ENCODE measurements at regions not wholly inside any gene's neighbourhood (a gene's known extent, or its start where the extent isn't known, plus 50 kb on each side); places are given as distances from the start of the nearest gene placed in this dataset.

DNA sequence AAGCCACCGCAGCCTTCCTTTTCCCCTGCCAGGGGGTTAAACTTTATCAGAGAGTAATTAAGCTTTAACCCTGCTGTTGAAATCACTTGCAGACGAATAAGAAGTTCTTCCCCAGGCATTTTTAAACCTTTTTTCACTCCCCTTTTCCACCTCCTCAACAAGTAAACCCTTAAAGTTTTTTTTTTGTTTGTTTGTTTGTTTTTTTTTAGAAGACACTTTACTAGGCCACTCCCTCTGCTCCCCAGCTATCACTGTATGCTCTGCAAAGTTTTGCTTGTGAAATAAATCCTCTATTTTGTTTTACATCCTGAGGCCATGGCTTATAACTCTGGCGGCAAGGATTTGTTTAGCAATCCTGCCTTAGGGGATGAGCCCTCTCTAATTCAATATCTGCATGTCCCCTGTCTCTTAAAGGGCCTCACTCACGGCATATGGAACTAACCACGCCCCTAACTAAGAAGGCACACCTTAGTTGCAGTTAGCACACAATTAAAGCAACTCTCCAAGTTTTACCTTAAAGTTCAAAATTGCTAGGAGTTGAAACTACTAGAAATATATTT is 1354.7 kb upstream of the LRRTM3 start:
- TF ChIP-seq, protein P1, sequence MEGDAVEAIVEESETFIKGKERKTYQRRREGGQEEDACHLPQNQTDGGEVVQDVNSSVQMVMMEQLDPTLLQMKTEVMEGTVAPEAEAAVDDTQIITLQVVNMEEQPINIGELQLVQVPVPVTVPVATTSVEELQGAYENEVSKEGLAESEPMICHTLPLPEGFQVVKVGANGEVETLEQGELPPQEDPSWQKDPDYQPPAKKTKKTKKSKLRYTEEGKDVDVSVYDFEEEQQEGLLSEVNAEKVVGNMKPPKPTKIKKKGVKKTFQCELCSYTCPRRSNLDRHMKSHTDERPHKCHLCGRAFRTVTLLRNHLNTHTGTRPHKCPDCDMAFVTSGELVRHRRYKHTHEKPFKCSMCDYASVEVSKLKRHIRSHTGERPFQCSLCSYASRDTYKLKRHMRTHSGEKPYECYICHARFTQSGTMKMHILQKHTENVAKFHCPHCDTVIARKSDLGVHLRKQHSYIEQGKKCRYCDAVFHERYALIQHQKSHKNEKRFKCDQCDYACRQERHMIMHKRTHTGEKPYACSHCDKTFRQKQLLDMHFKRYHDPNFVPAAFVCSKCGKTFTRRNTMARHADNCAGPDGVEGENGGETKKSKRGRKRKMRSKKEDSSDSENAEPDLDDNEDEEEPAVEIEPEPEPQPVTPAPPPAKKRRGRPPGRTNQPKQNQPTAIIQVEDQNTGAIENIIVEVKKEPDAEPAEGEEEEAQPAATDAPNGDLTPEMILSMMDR (conservative IDR thresholded peaks at IDR 0.05; ENCODE audit: low read depth, low read length): no peak
- no peak for TF ChIP-seq EZH2 (IDR thresholded peaks at IDR 0.05; ENCODE audit: borderline replicate concordance, low read depth, low read length, poor library complexity, severe bottlenecking)

Measured in A673 (cell line).